Fibroblast of pulmonary artery (primary cell): ENCODE measurements at regions not wholly inside any gene's neighbourhood (a gene's known extent, or its start where the extent isn't known, plus 50 kb on each side); places are given as distances from the start of the nearest gene placed in this dataset.

Source experiments
- DNase-seq: peaks from one replicate; pipeline ENCODE4 v3.0.0-alpha.2; 2010; ENCODE audit warnings: low read depth
- H3K4me3 ChIP-seq: replicated peaks from 2 replicates; pipeline ENCODE4 v1.5.1; 2011; ENCODE audit warnings: low read depth, mild to moderate bottlenecking, control low read depth, low read length, moderate library complexity
- TF ChIP-seq, protein P1 (sequence below): IDR thresholded peaks from 2 replicates; pipeline ENCODE4 v1.5.1; 2011; ENCODE audit warnings: mild to moderate bottlenecking, control low read depth, low read length, inconsistent platforms; ENCODE audit errors: missing control alignments

DNA sequence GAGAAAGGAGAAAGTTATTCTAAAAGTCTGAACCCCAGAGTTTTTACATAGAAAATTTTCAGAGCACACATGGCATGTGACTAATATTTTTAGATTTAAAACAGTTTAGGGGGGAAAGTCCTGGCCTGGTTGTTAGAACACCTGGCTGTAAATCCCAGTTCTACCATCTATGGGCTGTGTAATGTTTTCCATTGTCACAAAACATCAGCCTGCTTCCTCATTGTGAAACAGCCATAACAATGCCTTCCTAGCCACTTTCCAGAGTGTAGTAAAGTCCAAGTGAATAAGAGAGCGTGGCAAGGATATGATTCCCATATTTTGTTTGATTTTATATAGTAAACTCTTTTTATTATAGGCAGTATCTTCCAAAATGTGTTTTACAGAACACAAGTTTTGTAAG is 310.0 kb upstream of the DCN start:
- no peak overlapping the region for H3K4me3 ChIP-seq
- TF ChIP-seq, protein P1, sequence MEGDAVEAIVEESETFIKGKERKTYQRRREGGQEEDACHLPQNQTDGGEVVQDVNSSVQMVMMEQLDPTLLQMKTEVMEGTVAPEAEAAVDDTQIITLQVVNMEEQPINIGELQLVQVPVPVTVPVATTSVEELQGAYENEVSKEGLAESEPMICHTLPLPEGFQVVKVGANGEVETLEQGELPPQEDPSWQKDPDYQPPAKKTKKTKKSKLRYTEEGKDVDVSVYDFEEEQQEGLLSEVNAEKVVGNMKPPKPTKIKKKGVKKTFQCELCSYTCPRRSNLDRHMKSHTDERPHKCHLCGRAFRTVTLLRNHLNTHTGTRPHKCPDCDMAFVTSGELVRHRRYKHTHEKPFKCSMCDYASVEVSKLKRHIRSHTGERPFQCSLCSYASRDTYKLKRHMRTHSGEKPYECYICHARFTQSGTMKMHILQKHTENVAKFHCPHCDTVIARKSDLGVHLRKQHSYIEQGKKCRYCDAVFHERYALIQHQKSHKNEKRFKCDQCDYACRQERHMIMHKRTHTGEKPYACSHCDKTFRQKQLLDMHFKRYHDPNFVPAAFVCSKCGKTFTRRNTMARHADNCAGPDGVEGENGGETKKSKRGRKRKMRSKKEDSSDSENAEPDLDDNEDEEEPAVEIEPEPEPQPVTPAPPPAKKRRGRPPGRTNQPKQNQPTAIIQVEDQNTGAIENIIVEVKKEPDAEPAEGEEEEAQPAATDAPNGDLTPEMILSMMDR = no peak
- DNase-seq = peak; percentile 33

DNA sequence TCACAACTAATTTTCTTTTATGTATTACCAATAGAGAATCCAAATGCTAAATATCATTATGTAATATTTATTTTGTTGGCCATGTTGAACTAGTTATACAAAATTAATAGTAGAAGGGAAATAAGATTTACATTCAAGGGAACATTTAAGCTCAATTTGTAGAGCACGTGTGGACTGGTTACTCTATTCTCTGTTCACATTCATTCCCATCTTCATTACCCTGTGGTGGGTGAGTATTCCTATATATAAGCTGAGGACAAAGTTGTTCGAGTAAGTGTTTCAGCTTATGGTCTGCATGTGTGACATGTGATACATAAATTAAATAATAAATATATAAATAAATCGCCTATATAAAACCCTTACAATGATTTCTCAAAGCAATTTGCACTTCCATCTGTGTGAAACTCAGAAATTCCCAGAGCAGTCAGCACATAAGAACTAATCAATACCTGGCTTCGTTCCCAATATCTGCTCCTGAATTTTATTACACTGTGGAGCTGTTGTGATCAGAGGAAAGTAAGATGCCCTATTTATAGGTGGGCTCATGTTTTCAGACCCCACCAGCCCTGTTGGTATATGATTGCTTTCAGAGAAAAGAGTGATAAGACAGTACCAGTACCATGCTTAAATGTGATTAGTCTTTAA is 308.2 kb upstream of the DCN start:
- no peak overlapping the region for H3K4me3 ChIP-seq
- TF ChIP-seq, protein P1 = no peak
- DNase-seq = no peak

DNA sequence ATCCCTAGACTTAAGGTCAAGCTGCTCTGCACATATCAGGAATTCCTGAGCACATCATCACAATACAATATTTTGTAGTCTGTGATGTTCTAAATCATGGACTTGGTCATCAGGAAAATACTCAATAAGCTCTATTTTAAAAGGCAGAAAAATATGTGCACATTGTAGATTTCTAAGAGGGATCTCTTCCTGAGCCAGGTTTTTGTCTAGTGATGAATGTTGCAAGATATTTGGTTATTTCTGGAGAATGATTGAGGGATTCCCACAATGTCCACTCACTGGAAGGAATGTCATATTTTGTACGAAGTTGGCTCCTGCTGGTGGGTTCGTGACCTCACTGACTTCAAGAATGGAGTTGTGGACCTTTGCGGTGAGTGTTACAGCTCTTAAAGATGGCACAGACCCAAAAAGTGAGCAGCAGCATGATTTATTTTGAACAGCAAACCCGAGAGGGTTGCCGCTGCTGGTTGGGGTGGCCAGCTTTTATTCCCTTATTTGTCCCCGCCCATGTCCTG is 300.9 kb upstream of the DCN start:
- no peak overlapping the region for H3K4me3 ChIP-seq
- DNase-seq = peak; percentile 6
- TF ChIP-seq, protein P1 = no peak

DNA sequence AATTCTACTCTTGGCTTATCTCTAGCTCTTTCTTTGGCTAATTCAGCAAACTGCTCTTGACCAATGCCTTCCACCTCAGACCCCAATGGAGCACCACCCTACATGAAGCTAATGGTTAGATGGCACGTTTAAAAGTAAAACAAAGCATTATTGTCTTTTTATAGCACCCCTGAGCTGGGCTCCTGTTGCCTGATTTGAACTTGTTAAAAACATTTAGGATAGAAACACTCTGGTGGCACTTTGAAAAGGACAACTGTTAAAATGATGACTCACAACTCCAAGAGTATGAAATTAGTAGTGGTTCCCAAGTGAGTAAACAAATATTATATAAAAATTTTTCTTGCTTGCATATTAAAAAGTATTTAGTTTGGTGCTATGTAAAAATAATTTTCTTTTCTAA is 299.6 kb upstream of the DCN start:
- H3K4me3 ChIP-seq = no peak overlapping the region
- TF ChIP-seq, protein P1 = no peak
- DNase-seq = no peak

DNA sequence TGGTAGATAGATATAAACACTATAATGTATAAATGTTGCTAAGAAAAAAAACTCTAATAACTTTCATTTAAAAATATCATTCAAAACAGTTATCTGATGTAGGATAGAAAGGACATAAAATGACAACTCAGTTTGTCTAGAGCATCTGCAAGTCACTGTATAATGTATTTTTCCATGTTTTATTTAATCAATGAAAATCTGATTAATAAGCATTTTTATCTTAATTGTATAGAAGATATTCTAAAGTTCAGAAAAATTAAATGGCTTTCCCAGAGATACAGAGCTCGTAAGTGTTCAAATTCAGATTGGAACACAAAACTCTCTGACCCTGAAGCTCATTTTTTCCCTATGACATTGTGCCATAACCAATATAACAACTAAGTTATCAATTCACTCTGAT is 295.9 kb upstream of the DCN start:
- H3K4me3 ChIP-seq = no peak overlapping the region
- DNase-seq = no peak
- TF ChIP-seq, protein P1 = no peak

DNA sequence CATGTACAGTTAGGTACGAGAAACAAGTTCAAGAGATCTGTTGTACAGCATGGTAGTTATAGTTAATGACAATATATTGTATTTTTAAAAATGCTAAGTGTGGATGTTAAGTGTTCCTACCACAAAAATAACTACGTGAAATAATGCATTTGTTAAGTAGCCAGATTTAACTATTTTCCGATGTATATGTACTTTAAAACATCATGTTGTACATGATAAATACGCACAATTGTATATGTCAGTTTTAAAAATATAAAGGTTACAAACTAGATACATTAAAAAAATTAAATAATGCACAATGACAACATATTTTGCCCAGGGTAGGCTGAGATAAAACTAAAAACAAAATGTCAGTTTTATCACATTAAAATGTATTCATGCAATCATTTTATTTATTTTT is 285.1 kb upstream of the DCN start:
- H3K4me3 ChIP-seq = no peak overlapping the region
- TF ChIP-seq, protein P1 = no peak
- DNase-seq = no peak

DNA sequence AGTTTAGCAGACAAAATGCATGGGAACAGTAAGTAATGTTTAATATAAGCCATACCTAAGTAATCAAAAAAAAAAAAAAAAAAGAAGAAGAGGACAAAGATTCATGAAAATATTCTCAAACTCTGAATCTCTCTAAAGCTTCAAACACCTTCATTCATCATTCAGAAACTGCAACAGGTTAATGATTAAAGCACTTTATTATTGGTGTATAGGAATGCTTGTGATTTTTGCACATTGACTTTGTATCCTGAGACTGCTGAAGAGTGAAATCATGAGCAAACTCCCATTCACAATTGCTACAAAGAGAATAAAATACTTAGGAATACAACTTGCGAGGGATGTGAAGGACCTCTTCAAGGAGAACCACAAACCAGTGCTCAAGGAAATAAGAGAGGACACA is 278.4 kb upstream of the DCN start:
- TF ChIP-seq, protein P1 = no peak
- H3K4me3 ChIP-seq = no peak overlapping the region

More for the DNA sequence above, 278.4 kb upstream of the DCN start:
- DNase-seq = no peak
